Panc1 (cell line): ENCODE measurements at regions not wholly inside any gene's neighbourhood (a gene's known extent, or its start where the extent isn't known, plus 50 kb on each side); places are given as distances from the start of the nearest gene placed in this dataset.

Experiments used
- CTCF ChIP-seq: fragments of 450-650 bp; IDR thresholded peaks from 2 replicates; pipeline ENCODE4 v1.5.1; 2017; ENCODE audit warnings: mild to moderate bottlenecking
- POLR2AphosphoS5 ChIP-seq: IDR thresholded peaks from 2 replicates; pipeline ENCODE4 v1.6.1; 2012; ENCODE audit warnings: mild to moderate bottlenecking, low read depth, low read length, moderate library complexity
- REST ChIP-seq, 2 experiments: IDR thresholded peaks; 2 replicates each; pipeline ENCODE4 v1.6.1; 2011 to 2012; ENCODE audit warnings: low read depth in 2 of 2, control low read depth in 1 of 2, low read length in 1 of 2, mild to moderate bottlenecking in 1 of 2, moderate library complexity in 1 of 2; ENCODE audit not compliant: insufficient read depth in 1 of 2
- TCF7L2 ChIP-seq: IDR thresholded peaks from 2 replicates; pipeline ENCODE4 v1.6.1; 2011; ENCODE audit warnings: mild to moderate bottlenecking, low read depth, low read length, inconsistent platforms

GRCh38 chr11:69584160-69584559 is 56.8 kb upstream of the CCND1 start:
- TF ChIP-seq CTCF (no peak), POLR2AphosphoS5 (no peak), TCF7L2 (no peak), REST (IDR thresholded peaks at IDR 0.05; ENCODE audit: insufficient read depth in 1 of 2, low read depth in 2 of 2, low read length in 1 of 2) (no peak)
